DMS79 (cell line): ENCODE measurements at regions not wholly inside any gene's neighbourhood (a gene's known extent, or its start where the extent isn't known, plus 50 kb on each side); places are given as distances from the start of the nearest gene placed in this dataset.

Experiments
- DNase-seq: peaks from one replicate; lab custom pipeline; 2025; lab: John Stamatoyannopoulos, UW

DNA sequence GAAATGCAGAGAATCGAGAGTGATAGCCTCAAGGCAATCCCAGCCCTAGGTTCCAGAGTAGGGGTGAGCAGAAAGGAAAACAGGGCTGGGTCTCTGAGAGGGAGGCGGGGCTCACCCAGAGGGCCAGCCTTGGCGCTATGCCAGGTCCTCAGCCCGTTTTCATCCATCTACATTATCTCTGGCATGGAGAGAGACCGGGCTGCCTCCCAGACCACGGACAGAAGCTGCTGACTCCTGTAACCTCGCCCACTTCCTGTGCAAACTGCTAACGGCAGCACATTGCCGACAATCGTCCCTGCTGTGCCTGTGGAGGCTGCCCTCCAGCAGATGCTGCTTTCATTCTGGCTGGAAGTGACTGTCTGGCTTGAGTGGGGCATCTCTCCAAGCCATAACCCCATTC, 569.1 kb downstream of the NPHP4 start:
- peak; percentile 77 for DNase-seq

DNA sequence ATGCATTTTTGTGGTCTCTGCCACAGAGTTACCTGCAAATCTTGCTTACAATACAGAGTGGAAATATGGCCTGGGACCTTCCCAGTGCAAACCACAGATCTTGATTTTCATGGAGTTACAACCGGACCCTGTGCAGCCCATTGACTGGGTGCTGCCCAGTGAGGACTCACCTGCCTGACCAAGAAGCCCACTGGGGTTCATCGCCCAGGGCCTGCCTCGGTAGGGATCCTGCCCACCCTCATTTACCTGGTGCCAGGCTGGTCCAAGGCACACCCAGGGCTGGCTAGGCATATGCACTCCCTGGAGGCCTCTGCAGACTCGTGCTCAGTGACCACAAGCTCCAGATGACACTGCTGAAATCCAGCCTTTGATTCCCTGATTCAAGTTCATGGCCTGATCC, 572.7 kb downstream of the NPHP4 start:
- DNase-seq = no peak

DNA sequence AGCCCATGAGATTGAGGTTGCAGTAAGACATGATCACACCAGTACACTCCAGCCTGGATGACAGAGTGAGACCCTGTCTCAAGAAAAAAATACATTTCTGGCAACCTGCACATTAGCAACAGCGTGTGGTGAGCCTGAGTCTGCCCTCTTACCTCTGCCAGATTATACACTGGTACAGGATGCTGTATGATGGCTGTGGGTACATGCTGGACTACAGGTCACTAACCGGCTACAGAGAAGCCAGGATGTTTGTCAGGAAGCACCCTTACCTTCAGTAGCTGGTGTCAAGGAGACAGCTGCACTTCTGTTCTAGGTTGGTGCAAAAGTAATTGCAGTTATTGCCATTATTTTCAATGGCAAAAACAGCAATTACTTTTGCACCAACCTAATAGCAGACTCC, 575.7 kb downstream of the NPHP4 start:
- no peak for DNase-seq

DNA sequence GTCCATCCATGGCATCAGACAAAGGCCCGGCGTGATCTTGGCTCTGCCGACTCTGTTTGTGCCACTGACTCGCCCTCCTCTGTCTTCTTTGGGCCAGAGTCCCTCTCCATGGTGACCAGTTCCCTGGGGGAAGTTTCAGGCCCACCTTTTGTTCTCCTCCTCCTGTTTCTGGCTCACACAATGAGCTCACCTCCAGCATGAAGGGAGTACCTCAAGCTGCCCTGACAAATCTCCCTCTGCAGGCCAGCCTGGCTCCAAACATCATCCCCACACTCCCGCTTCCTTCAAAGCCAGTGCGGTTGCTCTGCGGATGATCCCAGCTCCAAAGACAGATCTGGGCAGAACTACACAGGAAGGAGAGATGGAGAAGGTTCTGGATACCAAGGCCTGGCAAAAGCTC, 576.6 kb downstream of the NPHP4 start:
- no peak for DNase-seq

DNA sequence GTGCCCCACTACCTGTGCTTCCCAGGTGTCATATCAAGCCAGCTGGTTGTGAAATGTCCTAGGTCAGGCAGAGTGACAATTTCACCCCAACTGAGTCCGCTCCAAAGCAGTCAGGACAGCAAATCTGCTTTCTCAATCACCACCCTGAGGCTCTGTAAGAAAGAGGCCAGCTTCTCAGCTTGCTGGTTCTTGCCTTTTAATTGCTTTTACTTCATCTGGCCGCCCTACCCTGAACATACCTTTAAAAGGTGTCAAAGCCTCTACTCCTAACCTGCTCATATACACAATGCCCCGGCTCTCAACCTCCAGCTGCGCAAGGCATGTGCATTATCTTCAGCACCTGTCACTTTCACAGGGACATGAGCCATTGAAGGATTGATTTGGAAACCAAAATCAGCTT, 581.6 kb downstream of the NPHP4 start:
- no peak for DNase-seq

DNA sequence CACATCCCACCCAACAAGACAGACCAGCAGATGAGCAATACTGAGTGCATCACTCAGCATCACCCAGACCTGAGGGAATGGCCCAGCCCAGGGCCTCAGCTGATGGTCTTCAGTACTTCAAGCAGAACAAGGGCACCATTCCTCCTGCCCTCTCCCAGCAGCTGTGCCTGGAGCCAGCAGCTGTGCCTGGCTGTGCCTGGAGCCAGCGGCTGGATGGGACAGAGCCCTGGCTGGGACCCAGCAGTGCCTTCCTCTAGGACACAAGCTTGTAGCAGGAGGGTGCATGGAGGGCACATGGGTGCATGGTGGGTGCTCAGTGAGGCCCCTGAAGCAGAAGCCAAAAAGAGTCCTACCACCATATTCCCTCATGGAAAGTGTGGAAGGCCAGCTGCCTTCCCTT, 583.8 kb downstream of the NPHP4 start:
- DNase-seq = no peak

DNA sequence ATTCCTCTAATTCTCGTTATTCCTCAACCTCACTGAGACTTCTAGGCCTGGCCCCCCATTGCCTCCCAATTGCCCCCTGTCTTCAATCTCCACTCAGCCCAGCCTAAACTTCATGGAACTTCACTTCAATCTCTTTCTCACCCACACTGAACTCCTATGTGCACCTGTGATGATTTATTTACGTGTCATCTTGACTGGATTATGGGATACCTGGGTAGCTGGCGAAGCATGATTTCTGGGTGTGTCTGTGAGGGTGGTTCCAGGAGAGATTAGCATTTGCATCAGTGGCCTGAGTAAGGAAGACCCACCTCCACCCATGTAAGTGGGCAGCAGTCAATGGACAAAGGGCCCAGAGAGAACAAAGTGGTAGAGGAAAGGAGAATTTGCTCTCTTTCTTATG, 587.0 kb downstream of the NPHP4 start:
- DNase-seq = no peak

DNA sequence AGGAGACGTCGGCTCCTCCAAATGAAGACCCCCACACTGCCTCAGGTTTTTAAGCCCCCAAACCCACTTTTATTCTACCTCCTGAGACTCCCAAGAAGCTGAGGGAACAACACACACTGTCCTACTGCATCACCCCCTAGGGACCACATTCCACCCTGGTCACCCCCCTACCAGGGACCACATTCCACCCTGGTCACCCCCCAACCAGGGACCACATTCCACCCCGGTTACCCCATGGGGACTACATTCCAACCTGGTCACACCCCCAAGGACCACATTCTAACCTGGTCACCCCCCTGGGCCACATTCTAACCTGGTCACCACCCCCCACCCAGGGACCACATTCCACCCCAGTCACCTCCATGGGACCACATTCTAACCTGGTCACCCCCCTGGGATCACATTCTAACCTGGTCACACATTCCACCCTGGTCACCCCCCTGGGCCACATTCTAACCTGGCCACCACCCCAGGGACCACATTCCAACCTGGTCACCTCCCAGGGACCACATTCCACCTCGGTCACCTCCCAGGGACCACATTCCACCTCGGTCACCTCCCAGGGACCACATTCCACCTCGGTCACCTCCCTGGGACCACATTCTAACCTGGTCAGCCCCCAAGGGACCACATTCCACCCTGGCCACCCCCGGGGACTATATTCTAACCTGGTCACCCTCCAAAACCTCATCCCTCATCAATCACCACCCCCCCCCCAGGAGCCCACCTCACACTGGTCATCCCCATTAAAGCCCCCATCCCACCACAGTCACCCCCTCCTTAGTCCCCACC, 587.6 kb downstream of the NPHP4 start:
- no peak for DNase-seq

DNA sequence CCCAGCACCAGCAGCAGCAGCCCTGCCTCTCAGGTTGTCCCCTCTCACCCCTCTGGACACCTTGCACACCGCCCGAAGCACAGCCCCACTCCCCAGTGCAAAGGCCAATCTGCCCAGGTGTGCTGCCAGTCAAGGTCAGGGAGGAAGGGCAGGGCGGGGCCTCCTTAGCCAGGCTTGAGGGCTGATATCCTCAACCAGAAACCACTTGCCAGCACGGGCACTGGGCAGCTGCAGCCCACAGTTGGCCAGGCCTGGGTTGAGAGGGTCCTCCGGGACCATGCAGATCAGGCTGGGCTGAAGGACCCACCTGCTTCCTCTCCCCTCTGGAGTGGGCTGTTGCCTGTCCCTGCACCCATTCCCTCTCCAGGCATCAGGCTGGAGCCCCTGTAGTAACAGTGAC, 588.3 kb downstream of the NPHP4 start:
- no peak for DNase-seq

DNA sequence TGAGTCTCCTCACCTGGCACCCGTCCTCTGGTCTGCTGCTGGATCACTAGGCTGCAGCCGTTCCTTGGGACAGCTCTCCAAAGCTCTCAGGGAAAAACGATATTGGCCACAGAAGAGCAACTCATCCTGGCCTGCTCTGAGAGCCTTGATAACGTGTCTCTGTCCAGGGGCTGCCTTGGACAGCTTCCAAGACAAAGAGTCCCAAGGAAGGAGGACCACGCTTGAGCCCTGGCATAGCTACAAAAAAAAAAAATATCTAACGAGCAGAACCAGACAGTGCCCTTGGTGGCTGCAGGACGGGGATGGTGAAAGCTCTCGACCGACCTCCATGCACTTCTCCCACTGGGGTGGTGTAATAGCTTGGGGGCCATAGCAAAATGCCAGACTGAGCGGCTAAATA, 589.6 kb downstream of the NPHP4 start:
- DNase-seq = peak; percentile 56

DNA sequence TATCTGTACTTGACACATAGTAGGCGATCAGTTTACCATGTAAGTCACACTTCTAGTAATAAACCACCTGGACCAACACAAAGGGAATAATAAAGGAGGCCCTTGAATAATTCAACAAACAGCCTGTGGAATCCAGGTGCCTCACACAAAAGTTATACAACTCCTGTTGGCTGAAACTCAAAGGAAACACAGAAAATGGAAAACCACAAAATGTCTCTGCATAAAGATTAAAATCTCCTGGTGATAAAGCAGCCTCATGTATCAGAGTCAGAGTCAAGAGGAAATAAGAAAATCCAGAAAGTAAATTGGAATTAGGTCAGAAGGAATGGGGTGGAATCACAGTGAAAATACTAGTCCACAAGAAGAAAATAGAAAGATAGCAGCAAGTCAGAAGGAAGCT, 592.5 kb downstream of the NPHP4 start:
- no peak for DNase-seq

DNA sequence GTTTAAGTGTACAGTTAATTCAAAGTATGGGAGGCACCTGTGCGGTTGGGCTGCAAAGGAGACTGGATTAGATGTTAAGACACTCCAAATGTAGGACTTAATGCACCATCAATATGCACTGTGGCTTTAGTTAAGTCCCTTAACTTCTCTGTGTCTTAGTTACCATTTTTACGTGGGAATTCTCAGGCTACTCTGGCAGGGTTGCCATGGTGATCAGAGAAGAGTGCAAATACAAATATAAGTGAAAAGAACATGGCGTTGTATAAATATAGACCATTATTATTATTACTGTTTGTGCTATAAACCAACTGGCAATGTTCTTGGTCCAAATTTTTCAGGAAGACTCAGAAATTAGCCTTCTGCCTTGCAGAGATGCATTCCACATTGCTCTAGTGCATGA, 595.6 kb downstream of the NPHP4 start:
- DNase-seq = no peak

DNA sequence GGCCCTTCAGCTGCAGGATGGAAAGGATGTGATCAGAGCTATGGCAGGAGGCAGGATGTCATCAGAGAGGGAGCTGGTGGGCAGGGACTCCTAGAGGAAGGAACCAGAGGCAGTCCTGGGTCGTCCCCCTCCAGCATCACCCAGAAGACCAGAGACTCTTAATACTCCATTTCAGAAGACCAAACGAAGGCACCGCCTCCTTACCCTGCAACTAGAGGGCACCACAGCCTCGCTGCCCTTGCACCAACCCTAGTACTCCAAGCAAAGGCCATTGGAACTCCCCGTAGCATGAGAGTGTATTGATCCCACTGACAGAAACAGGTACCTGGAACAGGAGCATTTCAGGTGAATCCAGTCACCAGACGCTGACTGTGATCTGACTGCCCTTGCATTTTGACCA, 598.1 kb downstream of the NPHP4 start:
- DNase-seq = no peak

DNA sequence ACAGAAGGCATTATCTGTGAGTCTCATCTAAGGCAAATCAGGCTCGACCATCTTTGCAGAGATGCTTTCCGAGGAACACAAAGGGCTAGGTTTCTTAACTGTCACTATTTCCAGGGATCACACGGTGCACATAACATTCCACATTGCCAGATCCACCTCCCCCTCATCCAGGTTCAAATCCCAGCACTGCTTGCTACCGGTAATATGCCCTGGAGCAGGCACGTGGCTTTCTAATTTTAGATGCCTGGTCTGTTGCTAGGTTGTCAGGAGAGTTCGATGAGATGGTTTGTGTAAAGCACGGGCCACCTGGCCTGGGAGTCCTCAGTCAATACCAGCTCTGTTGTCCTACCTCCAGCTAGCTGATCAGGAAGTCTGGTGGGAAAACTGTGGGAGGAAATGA, 598.6 kb downstream of the NPHP4 start:
- no peak for DNase-seq

DNA sequence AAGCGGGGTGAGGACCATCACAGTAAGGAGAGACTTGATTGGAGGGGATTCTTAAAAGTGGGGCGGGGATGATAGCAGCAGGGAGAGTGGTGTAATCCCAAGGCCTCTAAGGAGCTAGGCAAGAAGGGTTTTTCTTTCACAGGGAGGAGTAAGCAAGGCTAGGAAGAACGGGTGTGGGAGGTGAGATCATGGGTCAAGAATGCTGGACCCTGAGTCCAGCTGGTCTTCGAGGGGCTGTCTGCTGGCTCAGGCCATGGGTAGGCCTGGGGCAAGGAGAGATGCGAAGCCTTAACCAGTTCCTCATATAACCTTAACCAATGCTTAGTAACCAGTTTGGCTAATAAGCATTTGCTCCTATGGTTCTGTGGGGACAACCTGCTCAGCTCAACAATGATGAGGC, 599.1 kb downstream of the NPHP4 start:
- DNase-seq = no peak

DNA sequence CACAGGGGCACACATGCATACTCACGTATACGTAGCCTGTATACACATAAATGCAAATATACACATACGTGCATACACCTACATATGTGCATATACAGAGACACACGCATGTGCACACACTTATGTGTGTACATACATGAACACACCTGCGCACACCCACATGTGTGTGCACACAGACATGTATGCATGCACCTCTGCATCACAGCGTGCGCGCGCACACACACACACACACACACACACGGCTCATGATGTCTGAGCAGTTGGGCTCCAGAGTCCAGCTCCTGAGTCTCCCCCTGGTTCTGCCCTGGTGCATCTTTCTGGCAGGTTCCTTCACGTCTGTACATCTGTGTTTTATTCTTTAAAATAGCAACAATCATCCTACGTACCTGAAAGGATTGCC, 600.5 kb downstream of the NPHP4 start:
- no peak for DNase-seq

DNA sequence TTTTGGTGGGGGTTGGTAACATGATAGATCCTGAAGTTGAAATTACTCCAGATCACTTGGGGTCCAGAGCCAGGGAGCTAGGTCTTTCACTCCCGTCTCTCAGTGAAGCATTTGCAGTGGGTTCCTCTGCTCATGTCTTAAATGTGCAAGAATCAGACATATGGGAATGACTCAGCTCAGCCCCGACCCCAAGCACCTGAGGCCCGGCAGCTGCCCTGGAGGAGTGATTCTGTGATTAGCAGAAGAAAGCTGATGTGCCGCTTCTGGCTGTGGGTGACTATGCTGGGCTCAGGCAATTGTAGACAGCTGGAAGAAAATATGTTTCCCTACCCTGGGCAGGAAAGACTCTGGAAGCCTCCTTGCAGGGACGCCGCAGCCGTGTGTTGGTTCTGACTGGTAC, 601.7 kb downstream of the NPHP4 start:
- no peak for DNase-seq

DNA sequence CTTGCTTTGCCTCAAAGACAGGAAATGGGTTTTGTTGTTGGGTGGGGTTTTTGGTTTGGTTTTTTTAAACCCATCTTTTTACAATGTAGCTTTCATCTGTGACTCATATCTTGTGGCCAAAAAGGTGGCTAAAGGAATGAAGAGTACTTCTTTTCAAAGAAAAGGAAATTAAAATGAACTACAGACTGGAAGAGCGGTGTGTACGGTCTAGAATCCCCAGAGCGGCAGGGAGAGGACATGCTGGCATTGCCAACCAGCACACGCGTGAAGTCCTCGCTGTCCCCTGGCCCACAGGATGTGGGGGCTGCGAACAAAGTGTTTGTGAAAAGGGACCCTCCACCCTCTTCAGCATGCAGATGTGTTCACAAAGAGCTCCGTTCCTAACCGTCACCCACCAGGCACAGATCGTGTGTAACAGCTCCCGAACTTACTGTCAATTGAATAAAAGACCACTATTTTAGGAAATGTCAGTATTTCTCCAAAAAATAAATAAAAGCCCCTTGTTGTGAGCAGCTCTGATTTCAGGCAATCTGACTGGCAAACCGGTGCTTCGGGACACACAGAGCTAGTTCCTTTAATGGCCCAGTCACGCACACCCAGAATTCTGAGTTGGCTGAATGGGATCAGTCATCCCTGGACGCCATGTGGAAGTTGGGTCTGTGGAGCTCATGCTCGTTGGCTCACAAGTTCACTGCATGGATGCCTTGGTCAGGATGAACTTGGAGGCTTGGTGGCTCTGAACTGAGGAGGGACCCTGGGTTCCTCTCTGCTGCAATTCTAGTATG, 602.9 kb downstream of the NPHP4 start:
- DNase-seq = no peak

DNA sequence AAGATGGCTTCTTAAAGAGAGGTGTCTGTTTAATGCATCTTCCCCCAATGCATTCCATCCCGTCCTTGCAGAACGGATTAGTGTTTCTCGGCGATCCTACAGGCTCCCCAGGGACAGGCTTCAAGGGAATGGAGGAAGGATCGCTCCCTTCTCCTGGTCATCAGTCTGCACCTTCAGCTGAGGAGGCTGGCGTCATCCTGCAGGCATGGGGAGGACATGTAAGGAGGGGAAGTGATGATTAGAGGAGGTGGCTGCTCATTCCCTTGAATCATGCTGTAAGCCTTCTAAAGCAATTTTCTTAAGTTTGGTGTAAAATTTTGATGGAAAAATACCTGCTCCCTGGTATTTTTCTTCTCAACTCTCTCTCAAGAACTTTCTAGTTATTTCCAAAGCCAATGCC, 603.6 kb downstream of the NPHP4 start:
- no peak for DNase-seq

DNA sequence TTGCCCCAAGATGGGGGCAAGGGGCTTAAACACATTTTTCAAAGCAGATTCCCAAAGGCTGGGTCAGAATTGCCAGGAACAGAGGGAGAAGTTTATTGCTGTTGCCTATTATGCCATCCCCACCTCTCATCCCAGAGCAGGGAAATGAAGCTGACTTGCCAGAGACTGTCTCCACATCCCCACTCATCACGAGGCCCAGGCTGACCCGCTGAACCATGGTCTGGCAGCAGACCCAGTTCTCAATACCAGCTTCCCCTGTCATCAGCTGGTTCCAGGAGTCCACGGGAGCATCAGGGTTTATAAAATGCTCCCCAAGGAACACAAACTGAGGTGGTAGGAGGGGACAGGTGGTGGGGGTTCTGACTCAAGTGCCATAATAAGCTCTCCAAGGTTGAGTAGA, 605.9 kb downstream of the NPHP4 start:
- peak; percentile 17 for DNase-seq

DNA sequence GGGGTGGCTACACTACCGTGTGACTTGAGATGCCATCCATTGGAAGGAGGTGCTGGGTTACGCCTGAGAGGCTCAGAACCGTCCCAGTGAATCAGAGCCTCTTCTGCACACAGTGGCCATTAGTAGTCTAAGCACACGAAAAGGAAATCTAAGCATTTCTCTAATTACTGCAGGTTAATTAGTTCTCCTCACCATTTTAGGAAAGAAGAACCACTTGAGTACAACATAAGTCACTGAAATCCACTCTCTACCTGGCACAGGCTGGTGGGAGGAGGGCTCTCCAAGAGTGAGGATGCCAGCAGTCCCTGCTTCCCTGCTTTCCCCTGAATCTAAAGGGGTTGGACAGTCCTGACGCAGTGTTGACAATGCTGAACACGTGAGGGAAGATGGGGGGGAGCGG, 606.3 kb downstream of the NPHP4 start:
- DNase-seq = no peak

DNA sequence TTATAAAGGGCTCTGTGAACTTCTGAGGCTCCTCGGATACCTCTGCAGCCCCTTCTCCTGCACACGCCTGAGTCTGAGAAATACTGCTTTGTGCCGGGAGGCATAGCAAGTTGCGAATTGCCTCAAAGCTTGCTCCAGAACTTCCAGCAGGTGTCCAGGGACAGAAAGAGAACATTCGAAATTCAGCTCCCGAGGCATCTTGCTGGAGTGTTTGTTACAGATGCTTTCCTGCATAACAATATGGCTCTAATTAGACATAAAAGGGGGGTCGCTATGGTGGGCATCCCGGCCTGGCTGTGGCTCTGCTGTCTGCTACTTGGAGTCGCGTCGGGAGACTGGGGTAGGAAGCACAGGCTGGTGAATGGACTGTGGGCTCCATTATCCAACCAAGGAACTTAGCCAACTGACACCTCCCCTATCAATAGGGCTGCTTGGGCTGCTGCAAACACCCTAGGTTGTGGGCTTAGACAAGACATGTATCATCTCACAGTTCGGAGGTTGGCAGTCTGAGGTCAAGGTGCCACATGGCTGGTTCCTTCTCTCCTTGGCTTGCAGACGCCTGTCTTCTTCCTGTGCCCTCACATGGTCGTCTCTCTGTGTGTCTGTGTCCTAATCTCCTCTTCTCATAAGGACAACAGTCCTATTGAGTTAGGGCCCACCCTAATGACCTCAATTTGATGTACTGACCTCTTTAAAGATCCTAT, 607.0 kb downstream of the NPHP4 start:
- DNase-seq = no peak

DNA sequence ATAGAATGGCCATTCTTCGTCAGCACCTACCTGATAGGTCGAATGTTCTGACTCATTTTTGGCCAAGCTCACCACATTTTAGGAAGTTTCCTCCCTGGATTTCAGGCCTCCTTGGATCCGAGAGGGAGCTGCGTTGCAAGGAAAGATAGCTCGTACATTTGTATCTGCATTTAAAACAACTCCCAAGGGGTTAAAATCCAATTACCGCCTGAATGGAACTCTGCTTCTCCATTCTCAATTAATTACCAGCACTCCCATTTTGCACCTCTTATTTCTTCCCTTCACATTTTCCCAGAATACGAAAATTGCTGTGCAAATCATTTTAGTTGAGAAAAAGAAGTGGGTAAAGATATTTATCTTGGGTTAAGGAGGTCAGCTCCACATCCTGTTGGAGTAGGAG, 610.7 kb downstream of the NPHP4 start:
- no peak for DNase-seq
